ENCODE measurements at regions not wholly inside any gene's neighbourhood (a gene's known extent, or its start where the extent isn't known, plus 50 kb on each side); places are given as distances from the start of the nearest gene placed in this dataset.

GRCh38 chr1:5686925-5687706 lies 305.1 kb downstream of the NPHP4 start:
- Histone ChIP-seq H3K9me3 (ENCODE audit: low read length) (no peaks in the 10 kb centered on the region), H3K27me3 (ENCODE audit: insufficient read depth, low read depth, low read length) (no peaks in the 10 kb centered on the region), H3K4me2 (ENCODE audit: low read length) (no peak overlapping the region), H2AFZ (ENCODE audit: low read depth, low read length) (no peak overlapping the region), H3K27ac (ENCODE audit: low read length) (no peak overlapping the region), H3K36me3 (ENCODE audit: insufficient read depth, low read length) (no peaks in the 10 kb centered on the region), H3K79me2 (replicated peaks; ENCODE audit: insufficient read depth, low read length) (no peaks in the 10 kb centered on the region), H4K20me1 (ENCODE audit: insufficient read depth) (no peaks in the 10 kb centered on the region), H3K9ac (ENCODE audit: low read length) (no peak overlapping the region), H3F3A (ENCODE audit: insufficient read depth, low read length, poor library complexity, severe bottlenecking) (no peaks in the 10 kb centered on the region), H3K9me2 (ENCODE audit: insufficient read depth, low read length) (no peaks in the 10 kb centered on the region), H3K4me3 (ENCODE audit: low read length) (no peak overlapping the region)
- no peak for TF ChIP-seq RAD21 (conservative IDR thresholded peaks at IDR 0.05)
- no peak for TF ChIP-seq EZH2 (IDR thresholded peaks at IDR 0.05; ENCODE audit: borderline replicate concordance, insufficient read depth, low read length, poor library complexity, severe bottlenecking)
- TF ChIP-seq REST (IDR thresholded peaks at IDR 0.05; ENCODE audit: borderline replicate concordance) = no peak
- no peak for TF ChIP-seq CTCF (IDR thresholded peaks at IDR 0.05; ENCODE audit: poor library complexity, severe bottlenecking)
- no peak for TF ChIP-seq POLR2AphosphoS5 (IDR thresholded peaks at IDR 0.05)
- TF ChIP-seq MXI1 (conservative IDR thresholded peaks at IDR 0.05; ENCODE audit: poor library complexity, severe bottlenecking) = no peak
- TF ChIP-seq TAF1 (IDR thresholded peaks at IDR 0.05; ENCODE audit: low read depth) = no peak
- TF ChIP-seq SMC3 (conservative IDR thresholded peaks at IDR 0.05; ENCODE audit: poor library complexity) = no peak
- TF ChIP-seq EP300 (conservative IDR thresholded peaks at IDR 0.05; ENCODE audit: poor library complexity, severe bottlenecking) = no peak

- Histone ChIP-seq H4K20me1 (ENCODE audit: insufficient read depth) (no peaks in the 10 kb centered on the region), H3K36me3 (ENCODE audit: insufficient read depth, low read length) (no peaks in the 10 kb centered on the region), H3K79me2 (replicated peaks; ENCODE audit: insufficient read depth, low read length) (no peaks in the 10 kb centered on the region), H3K27me3 (ENCODE audit: insufficient read depth, low read depth, low read length) (no peaks in the 10 kb centered on the region), H3K4me2 (ENCODE audit: low read length) (no peak overlapping the region), H3K27ac (ENCODE audit: low read length) (no peak overlapping the region), H3K4me3 (ENCODE audit: low read length) (no peak overlapping the region), H2AFZ (ENCODE audit: low read depth, low read length) (no peak overlapping the region), H3F3A (ENCODE audit: insufficient read depth, low read length, poor library complexity, severe bottlenecking) (no peaks in the 10 kb centered on the region), H3K9me2 (ENCODE audit: insufficient read depth, low read length) (no peaks in the 10 kb centered on the region), H3K9me3 (ENCODE audit: low read length) (no peaks in the 10 kb centered on the region), H3K9ac (ENCODE audit: low read length) (no peak overlapping the region)
- TF ChIP-seq MXI1 (conservative IDR thresholded peaks at IDR 0.05; ENCODE audit: poor library complexity, severe bottlenecking) (no peak), RAD21 (conservative IDR thresholded peaks at IDR 0.05) (no peak), TAF1 (IDR thresholded peaks at IDR 0.05; ENCODE audit: low read depth) (no peak), REST (IDR thresholded peaks at IDR 0.05; ENCODE audit: borderline replicate concordance) (no peak), POLR2AphosphoS5 (IDR thresholded peaks at IDR 0.05) (no peak), EZH2 (IDR thresholded peaks at IDR 0.05; ENCODE audit: borderline replicate concordance, insufficient read depth, low read length, poor library complexity, severe bottlenecking) (no peak), SMC3 (conservative IDR thresholded peaks at IDR 0.05; ENCODE audit: poor library complexity) (no peak), EP300 (conservative IDR thresholded peaks at IDR 0.05; ENCODE audit: poor library complexity, severe bottlenecking) (no peak), CTCF (IDR thresholded peaks at IDR 0.05; ENCODE audit: poor library complexity, severe bottlenecking) (no peak)
Measured at GRCh38 chr1:5686195-5686594, 306.0 kb downstream of the NPHP4 start.
